ENCODE measurements at regions not wholly inside any gene's neighbourhood (a gene's known extent, or its start where the extent isn't known, plus 50 kb on each side); places are given as distances from the start of the nearest gene placed in this dataset.

GRCh38 chr4:11342401-11342800 lies 86.3 kb downstream of the HS3ST1 start:
- no peak for DNase-seq (ENCODE audit: low read depth)
- no peak overlapping the region for H3K4me3 ChIP-seq (ENCODE audit: low read depth, low read length)
- H3K27me3 ChIP-seq (ENCODE audit: control insufficient read depth, insufficient read depth, low read length): no peaks in the 10 kb centered on the region
- TF ChIP-seq CTCF (IDR thresholded peaks at IDR 0.05; ENCODE audit: insufficient read depth, low read length, poor library complexity, severe bottlenecking): no peak
- no peaks in the 10 kb centered on the region for H3K36me3 ChIP-seq (ENCODE audit: control insufficient read depth, insufficient read depth, low read length)

GRCh38 chr4:11341337-11342043 lies 87.2 kb downstream of the HS3ST1 start:
- Histone ChIP-seq H3K27me3 (ENCODE audit: control insufficient read depth, insufficient read depth, low read length) (no peaks in the 10 kb centered on the region), H3K36me3 (ENCODE audit: control insufficient read depth, insufficient read depth, low read length) (no peaks in the 10 kb centered on the region), H3K4me3 (ENCODE audit: low read depth, low read length) (no peak overlapping the region)
- no peak for DNase-seq (ENCODE audit: low read depth)
- TF ChIP-seq CTCF (IDR thresholded peaks at IDR 0.05; ENCODE audit: insufficient read depth, low read length, poor library complexity, severe bottlenecking): no peak

GRCh38 chr4:11338956-11339782 lies 89.5 kb downstream of the HS3ST1 start:
- Histone ChIP-seq H3K4me3 (ENCODE audit: low read depth, low read length) (no peak overlapping the region), H3K36me3 (ENCODE audit: control insufficient read depth, insufficient read depth, low read length) (no peaks in the 10 kb centered on the region), H3K27me3 (ENCODE audit: control insufficient read depth, insufficient read depth, low read length) (no peaks in the 10 kb centered on the region)
- TF ChIP-seq CTCF (IDR thresholded peaks at IDR 0.05; ENCODE audit: insufficient read depth, low read length, poor library complexity, severe bottlenecking): no peak
- DNase-seq (ENCODE audit: low read depth): no peak

DNA sequence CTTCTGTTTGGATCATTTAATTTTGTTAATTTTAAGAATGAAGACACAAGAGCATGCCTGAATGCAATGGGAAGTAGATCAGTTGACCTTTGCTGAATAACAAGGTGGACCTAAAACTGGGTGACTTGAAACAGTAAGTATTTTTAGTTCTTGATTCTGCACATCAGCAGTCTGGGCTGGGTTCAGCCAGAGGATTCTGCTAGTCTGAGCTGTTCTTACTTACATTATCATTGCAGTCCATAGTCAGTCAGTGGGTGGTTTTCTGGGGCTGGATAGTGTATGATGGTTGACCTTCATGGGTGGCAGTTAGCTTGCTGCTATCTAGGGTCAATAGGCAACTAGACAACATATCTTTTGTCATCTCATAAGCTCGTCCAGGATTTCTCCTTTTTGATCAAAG lies 91.4 kb downstream of the HS3ST1 start:
- DNase-seq (ENCODE audit: low read depth): no peak
- Histone ChIP-seq H3K36me3 (ENCODE audit: control insufficient read depth, insufficient read depth, low read length) (no peaks in the 10 kb centered on the region), H3K27me3 (ENCODE audit: control insufficient read depth, insufficient read depth, low read length) (no peaks in the 10 kb centered on the region), H3K4me3 (ENCODE audit: low read depth, low read length) (no peak overlapping the region)
- TF ChIP-seq CTCF (IDR thresholded peaks at IDR 0.05; ENCODE audit: insufficient read depth, low read length, poor library complexity, severe bottlenecking): no peak

DNA sequence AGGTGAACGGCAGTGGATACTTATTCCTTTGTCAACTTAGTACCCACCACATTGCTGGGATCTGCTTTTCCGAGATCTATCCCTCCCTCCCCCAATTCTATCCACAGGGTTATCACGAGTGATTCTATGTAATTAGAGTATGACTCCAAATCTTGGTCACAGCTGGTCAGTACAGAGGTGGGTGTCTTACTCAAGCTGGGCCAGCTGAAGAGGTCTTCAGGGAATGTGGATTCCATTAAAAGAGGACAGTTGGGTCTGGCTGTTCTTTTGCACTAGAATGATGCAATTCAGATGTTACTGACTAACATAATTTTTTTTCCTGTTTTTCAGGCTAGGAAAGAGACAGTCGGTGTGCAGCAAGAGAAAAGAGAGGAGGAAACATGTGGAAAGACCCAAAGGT lies 92.3 kb downstream of the HS3ST1 start:
- TF ChIP-seq CTCF (IDR thresholded peaks at IDR 0.05; ENCODE audit: insufficient read depth, low read length, poor library complexity, severe bottlenecking): no peak

More for the DNA sequence above, 92.3 kb downstream of the HS3ST1 start:
- H3K4me3 ChIP-seq (ENCODE audit: low read depth, low read length): no peak overlapping the region
- no peaks in the 10 kb centered on the region for H3K36me3 ChIP-seq (ENCODE audit: control insufficient read depth, insufficient read depth, low read length)
- DNase-seq (ENCODE audit: low read depth): no peak
- H3K27me3 ChIP-seq (ENCODE audit: control insufficient read depth, insufficient read depth, low read length): no peaks in the 10 kb centered on the region

All from kidney epithelial cell (primary cell).